T-helper 2 cell treated with Interferon-gamma antibody and Interleukin-4, amounts not matched to agents 100 ng/mL and 5 ng/mL, for 36 hours (primary cell): ENCODE measurements at regions not wholly inside any gene's neighbourhood (a gene's known extent, or its start where the extent isn't known, plus 50 kb on each side); places are given as distances from the start of the nearest gene placed in this dataset.

ENCODE experiments used
- intact Hi-C: fragments of 100-400 bp; cut with micrococcal nuclease; formaldehyde crosslinking; loops from one replicate; pipeline ENCODE4 v1.15.1; 2023

DNA sequence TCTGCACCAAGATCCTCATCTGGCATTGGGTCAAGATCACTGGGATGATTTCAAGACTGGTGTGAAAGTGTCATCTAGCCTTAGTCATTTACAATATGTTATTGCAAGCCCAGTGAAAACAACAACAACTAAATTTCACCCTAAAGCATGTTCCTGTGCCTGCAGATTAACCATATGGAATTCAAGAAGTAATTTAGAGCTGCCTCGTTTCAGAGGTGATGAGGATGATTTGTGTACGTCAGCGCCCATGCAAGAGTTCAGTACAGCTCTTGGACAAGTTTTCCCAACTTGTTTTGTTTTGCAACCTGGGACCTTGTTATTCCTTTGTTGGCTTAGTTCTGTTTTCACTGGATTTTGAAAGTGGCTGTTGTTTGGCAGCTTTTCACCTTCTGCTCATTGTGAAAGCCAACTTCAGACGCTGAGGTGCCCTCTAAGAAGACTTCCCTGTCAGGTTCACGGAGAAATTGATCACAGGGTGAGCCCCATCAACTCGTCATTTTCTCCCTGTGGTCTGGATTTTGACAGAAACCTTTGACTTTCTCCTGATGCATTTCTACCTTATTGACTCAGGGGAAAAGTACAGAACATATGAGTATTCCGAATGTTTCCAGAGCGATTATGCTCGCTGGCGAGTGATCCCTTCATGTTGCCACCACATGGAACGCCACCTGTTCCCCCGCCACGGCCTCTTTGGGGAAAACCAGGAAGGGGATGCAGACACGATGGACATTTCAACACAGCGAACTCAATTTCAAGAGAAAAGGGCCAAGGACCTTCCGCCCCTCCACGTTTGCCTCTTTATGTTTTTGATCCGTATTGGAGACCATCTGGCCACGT, 85.6 kb downstream of the FOXL1 start:
- intact Hi-C loops, result loop anchor here (5.0 kb wide), 1 partner anchor 87 kb away; the partner anchor contains the start of gene FOXL1

DNA sequence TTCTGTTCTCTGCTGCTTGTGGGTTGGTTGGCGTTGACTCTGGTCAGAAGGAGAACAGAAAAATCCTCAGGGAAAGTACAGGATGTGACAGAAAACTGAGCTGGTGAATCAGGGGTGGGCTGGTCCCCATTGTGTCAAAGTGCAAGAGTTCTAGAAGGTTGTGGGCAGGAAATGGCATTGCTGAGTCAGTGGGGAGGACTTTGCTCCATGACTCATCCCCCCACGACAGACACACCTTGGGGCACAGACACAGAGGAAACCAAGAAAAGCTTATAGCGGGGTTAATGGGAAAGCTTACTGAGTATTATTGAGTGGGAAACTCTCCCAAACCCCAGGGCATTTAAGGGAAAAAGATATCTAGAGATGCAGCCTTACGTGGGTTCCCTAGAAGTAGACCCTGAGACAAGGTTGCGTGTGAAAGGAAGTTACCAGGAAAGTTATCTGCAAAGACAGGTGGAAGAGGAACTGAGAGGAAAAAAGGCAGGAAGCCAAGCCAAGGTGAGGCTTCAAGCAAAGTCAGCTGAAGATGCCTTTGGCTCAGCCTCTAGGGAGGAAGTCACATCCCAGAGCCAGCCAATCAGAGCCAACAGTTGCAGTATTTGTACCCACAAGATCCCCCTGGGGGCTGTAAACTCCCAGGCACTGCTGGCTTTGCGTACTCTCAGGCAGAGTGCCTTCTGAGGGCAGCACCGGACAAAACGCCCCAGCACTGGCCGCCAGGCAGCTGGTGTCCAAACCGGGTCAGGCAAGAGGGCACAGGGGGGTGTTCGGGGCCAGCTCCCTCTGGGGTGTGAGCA, 86.4 kb downstream of the FOXL1 start:
- intact Hi-C loops, result loop anchor here (5.0 kb wide), 1 partner anchor 87 kb away; the partner anchor contains the start of gene FOXL1

DNA sequence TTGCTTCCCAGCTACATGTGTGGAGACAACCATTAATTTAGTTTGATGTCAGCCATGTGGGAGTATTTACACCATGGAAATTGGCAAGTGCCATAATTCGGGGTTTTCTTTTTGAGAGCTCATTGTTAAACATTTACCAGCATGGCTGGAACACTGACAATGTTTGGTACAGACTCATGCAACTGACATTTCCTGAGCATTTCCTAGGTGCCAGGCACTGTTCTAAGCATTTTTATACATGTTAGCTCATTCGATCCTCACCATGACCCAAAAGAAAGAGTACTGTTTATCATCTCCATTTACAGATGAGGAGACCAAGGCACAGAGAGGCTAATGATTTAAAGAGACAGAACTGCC, 86.9 kb downstream of the FOXL1 start:
- intact Hi-C loops, result no loop called here

DNA sequence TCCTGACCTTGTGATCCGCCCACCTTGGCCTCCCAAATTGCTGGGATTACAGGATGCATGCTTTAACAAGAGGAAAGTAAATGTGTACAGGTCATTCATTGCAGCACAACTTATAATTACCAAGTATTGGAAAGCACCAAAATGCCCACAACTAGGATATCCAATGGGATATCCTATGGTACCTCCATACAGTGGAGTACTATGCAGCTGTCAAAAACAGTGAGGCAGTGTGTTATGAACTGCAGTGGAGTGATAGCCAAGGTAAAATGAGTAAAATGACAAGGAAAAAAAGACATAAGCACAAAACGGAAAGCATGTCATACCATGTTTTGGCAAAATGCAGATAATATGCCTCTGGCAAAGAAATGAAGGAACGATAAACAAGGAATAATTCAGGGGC, 87.6 kb downstream of the FOXL1 start:
- intact Hi-C loops, result no loop called here

DNA sequence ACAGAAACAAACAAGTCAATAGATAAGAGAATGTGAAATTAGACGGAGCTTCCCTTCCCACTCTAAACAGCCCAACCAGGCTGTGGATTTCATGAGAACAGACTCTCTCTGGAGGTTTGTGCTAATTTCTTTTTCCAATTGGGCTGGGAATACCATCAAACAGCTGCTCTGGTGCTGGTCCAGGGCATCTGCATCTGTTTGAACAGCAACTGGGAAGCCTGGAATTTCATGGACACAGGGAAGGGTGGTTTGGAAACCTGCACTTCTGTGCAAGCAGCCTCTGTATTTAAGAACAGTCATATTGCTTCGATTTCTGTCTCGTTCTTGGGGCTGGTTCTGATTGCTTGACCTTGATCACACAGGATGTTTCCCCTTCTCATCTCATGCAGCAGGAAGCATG, 88.7 kb downstream of the FOXL1 start:
- intact Hi-C loops, result no loop called here

DNA sequence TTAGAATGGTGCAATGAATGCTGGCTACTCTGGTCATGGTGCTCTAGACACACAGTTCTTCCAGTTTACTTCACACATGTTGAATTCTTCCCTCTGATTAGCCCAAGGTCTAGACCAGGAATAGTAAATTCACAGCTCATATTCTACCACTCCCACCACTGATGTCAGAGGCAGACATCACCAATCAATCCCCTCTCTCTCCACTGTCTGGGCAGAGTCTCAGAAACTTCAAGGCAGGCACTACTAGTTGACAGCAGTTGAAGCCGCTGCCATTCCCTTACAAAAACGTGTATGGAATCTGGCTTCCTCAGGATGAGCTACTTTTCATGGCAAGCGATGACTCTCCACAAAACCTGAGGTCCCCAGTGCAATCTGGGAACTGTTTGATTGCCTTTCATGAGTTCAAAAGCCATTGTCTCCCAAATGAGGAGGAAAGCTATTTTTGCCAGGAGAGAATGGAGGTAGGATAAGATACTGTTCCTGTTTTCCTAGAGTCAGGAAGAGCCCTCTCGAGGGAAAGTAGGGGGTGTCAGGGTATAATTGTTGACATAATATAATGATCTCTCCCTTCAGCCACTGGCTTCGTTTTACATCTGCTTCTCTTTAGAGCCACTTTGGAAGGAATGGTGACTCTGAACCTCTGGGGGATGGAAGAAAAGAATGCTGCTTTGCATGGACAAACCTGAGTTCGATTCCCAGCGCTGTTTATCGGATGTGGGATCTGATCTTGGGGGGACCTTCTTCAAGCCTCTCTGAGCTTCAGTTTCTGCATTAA, 90.0 kb downstream of the FOXL1 start:
- intact Hi-C loops, result no loop called here

DNA sequence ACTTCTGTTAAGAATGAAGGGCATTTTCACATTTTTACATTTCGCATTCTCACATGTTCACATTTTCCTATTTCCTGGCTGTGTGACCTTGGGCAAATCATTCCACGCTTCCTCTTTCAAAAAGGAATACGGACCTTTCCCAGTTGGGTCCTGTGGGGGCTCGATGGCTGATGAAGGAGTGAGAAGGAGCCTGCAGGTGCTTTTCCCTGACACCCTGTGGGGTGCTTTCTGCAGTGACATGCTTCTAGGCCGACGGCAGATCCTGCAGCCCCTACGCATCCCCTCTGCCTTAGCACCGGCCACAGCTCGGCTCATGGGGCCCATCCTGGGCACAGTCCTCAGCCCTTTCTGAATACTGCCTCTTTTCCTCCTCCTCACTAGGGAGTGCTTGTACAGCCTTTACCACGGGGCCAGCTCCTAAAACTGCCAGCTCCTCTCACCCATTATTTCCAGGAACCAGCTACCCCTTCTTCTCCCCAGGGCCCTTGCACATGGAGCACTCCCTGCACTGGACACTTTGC, 91.0 kb downstream of the FOXL1 start:
- intact Hi-C loops, result no loop called here

DNA sequence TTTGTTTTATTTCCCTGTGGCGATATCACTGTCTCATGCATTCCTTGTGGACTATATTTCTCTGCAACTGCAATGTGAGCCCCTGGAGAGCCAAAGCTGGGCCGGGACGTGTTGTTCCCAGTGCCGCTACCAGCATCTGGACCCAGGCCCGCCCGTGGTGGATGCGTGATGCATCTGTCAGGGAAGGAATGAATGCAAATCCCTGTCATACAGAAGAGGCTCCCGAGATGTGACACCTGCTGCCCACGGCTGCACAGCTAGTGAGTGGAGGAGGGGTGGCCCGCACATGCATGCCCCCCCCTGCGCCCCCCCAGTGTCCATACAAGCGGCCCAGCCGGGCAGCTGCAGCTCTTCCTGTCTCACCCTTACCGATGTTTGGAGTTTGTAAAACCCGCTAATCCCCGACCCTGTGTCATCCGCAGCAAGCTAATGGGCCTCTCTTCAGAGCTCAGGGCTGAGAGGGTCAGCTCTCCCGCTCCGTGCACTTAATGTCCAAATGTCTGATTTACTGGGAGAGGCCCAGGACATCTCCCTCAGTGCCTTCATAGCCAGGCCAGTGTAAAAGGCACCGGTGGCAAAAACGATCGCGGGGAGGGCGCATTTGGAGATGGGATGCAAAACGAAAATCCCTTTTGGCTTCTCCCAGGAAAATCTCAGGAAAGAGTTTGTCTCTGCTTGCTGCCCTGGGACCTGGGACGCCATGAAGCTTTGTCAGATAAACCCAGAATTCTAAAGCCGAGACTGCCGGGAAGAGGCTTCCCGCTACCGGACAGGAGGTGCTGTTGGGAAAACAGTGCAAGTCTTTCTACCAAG, 91.8 kb downstream of the FOXL1 start:
- intact Hi-C loops, result no loop called here

DNA sequence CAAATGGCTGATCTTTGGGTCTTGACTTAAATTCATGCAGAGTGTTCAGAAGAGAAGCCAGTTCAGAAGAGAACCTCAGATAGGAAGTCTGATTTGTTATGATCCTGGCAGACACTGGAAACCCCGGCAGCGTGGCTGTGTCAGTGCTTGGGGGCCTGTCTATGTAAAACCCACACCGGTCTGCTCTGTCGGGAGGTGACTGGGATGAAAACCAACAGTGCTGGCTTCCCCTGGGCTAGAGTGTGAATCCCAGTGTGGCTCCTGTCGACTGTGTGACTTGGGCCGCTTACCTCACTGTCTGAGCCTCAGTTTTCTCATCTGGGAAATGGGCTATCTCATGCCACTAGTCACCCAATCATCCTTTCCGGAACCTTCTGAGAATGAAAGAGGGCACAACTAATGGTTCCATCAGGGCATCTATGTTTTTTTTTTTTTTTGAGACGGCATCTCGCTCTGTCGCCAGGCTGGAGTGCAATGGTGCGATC, 92.4 kb downstream of the FOXL1 start:
- intact Hi-C loops, result no loop called here

DNA sequence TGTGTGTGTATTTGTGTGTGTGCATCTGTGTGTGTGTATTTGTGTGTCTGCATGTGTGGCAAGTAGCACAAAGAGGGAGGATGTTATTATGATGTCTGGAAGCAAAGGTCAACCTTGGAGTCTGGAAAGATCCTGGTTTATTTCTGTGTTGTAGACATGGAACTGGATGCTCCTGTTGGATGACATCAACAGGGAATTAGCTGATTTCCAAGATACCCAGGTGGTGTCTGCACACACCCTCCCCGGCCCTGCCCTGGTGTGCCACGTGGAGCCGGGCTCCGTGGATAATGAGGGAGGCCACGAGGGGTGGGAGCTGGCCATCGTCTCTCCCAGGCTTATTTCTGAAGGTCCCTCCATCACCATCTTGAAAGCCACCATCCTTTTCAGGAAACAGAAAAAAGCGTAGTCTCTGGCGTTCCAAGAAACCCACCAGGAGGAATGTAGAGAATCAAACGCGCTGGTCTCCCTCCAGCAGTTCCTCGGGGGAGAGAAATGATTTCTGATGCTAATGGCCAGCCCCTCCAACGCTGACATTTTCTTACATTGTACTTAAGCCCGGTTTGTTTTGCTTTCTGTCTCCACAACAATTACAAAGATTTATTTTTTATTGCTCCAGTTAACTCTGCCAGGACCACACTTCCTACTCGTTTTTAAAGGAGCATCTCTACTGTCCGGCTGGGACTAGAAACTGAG, 93.3 kb downstream of the FOXL1 start:
- intact Hi-C loops, result no loop called here

DNA sequence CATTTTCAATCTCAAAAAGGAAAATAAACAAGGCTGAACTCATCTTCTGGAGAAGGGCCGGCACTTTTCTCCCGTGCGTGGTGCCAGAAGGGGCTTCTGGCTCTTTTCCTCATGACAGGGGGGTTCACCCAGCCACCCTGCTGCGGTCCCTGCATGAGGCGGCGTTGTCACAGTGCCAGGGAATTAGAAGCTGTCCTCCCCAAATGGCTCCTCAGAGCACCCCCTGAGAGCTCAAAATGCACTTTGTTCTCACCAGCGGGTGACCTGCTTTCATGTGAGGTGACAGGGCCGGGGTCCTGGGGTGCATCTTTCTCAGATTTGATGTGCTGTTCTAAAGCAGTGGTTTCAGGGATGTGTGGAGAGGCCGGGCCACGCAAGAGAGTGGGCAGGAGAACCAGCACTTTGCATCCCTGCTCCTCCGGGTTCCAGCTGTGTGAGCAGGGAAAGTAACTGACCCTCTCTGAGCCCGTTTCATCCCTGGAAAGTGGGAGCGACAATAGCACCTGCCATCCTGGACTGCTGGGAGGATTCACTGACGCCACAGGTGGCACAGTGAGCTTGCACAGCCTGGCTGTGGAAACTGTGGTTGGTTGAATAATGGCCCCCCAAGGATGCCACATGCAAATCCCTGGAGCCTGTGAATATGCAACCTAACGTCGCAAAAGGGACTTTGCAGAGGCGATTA, 94.0 kb downstream of the FOXL1 start:
- intact Hi-C loops, result no loop called here

DNA sequence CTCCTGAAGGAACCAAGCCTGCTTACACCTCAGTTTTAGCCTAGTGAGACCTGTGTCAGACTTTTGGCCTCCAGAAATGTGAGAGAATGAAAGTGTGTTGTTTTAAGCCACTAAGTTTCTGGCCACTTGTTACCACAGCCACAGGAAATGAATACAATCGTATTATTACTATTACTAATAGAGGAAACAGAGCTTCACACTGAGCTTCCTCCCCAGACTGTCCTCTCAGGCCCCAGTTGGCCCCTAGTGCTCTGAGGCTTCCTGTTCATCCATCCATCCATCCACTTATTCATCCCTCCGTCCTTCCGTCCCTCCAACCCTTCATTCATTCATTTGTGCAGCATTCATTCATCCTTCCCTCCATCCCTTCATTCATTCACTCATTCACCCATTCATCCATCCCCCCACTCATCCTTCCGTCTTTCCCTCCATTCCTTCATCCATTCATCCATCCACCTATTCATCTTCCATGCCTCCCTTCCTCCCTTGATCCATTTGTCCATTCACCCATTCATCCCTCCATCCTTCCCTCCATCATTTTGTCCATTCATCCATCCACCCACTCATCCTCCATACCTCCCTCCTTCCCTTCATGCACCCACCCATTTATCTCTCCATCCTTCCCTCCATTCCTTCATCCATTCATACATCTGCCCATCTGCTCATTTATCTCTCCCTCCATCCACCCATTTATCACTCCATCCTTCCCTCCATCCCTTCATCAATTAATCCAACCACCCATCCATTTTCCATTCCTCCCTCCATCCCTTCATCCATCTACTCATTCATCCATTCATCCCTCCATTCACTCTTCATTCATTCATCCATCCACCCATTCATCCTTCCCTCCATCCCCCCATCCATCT, 95.0 kb downstream of the FOXL1 start:
- intact Hi-C loops, result no loop called here

DNA sequence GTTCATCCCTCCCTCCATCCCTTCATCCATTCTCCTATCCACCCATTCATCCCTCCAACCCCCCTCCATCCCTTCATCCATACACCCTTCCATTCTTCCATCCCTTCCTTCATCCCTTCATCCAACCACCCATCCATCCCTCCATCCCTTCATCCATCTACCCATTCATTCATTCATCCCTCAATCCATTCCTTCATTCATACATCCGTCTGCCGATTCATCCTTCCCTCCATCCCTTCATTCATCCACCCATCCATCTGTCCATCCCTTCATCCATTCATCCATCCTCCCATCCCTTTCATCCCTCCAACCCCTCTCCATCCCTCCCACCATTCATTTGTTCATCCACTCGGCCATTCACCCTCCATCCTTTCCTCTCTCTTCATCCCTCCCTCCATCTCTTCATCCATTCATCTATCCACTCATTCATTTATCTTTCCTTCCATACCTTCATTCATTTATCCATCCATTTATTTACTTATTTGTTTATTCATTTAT, 95.7 kb downstream of the FOXL1 start:
- intact Hi-C loops, result no loop called here

DNA sequence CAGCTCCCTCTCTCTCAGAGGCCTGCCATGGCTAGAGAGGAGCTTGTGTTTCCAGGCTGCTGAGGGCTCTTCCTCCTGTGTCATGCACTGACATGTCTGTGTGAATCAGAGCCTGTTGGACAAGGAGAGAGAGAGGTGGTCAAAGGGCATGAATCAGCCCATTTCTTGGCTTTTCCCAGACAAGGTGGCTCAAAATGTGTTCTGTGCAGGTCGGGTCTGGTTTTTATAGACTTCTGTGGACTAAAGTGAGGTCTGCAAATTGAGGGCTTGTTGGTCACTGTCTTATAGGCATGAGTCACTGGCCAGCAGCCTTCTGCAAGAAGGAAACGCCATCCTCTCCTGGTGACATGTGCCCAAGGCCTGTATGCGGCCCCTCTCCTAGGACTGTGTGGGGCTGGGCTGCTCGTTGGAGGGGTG, 97.9 kb downstream of the FOXL1 start:
- intact Hi-C loops, result no loop called here

DNA sequence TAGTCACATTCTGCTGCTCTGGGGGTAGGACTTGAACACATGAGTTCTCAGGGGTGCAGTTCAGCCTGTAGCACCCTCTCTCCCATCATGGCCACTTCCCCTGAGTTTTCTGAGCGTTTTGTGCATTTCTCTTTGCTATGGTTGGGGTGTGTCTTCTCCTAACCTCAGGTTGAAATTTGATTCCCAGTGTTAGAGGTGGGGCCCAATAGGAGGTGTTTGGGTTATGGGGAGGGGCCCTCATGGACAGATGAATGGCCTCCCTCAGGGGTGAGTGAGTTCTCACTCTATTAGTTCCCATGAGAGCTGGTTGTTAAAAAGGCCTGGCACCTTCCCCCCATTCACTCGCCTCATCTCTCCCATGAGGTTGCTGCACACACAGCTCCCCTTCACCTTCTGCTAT, 101.1 kb downstream of the FOXL1 start:
- intact Hi-C loops, result no loop called here

DNA sequence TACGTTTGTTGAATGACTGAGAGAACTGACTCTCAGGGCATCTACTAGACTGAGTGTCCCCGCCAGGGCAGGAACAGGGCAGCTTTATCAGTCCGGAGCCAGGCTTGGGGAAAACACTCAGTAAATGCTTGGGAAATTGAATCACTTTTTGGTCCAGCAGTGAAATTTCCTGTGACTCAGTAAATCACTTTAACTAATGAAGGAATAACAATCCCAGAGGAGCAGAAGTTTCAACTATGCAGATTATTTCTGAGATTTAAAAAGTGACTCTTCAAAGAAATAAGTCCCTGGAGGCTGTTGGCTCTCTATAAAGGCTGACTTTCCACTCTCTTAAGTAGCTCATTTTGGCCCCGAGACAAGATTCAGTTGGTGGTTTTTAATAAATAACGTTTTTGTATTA, 101.8 kb downstream of the FOXL1 start:
- intact Hi-C loops, result no loop called here

DNA sequence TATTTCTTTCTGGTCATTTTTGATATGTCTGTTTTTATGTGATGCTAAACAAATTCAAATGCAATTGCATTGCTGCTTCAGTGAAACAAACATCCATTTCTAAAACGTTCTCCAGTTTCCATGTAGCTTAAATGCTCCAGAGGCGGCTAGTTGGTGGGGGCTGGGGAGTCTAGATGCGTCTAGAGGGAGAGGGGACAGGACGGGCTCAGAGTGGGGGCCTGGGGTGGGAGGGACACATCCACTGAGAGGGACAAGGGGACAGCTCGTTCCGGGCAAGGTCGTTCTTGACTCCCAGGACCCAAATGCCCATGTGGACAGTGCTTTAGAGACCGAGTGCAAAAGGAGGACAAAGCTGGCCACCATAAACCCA, 102.3 kb downstream of the FOXL1 start:
- intact Hi-C loops, result no loop called here

DNA sequence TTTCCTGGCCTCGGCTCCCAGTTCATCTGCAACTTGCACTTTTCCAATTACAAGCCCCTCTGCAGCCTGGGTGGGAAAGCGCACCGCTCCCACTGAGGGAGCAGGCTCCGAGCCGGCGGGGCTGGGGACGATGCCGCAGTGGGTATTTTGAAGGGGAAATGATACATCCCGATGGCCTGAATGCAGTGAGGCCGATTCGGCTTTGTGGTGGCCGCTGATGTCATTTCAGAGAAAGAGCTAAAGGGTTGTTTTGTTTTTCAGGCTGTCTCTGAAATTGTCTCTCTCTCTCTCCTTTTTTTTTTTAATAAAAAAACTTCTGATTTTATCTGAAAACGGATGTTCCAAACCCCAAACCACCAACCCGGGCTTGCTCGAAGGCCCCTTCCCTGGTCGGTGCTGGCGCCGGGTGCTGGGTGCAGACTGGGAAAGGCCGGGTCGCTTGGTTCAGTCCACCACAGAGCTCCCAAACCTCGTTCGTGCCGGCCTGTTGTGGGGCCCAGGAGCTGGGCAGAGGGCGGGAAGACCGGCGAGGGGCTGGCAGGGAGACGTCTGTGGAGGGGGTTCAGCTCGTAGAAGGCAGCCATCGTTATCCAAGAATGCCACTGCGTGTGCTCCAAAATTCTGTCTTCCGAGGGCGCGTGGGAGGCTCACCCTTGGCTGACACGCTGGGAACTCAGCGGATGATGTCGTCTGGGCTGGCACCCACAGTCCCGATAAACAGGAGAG, 102.8 kb downstream of the FOXL1 start:
- intact Hi-C loops, result no loop called here
